Effector memory CD8-positive, alpha-beta T cell (primary cell): ENCODE measurements at regions not wholly inside any gene's neighbourhood (a gene's known extent, or its start where the extent isn't known, plus 50 kb on each side); places are given as distances from the start of the nearest gene placed in this dataset.
"Not testable (repeated sequence)": the region's sequence is repeated elsewhere in the genome, so short reads cannot be mapped to it uniquely, and the experiment has no call there.

Experiments used
- ATAC-seq: fragments of 150-1000 bp; cut with Tn5 transposase; replicated peaks from 2 replicates; pipeline ENCODE4 v1.10.0; 2021; ENCODE audit warnings: mild to moderate bottlenecking, moderate library complexity
- DNase-seq, 3 experiments: peaks; one replicate each; pipeline ENCODE4 v3.0.0; 2021
- H3K27ac Mint-ChIP-seq, 2 donors: one replicate each; pipeline ENCODE4 v1.8.0; 2022; ENCODE audit warnings: mild to moderate bottlenecking in 2 of 2, mixed read lengths in 2 of 2, moderate library complexity in 2 of 2
- H3K27me3 Mint-ChIP-seq, 2 donors: one replicate each; pipeline ENCODE4 v1.8.0; 2022; ENCODE audit warnings: mixed read lengths in 2 of 2
- H3K36me3 Mint-ChIP-seq: one replicate; pipeline ENCODE4 v1.8.0; 2022; ENCODE audit warnings: mild to moderate bottlenecking, moderate library complexity, mixed read lengths; ENCODE audit not compliant: insufficient read depth
- H3K4me1 Mint-ChIP-seq, 2 donors: one replicate each; pipeline ENCODE4 v1.8.0; 2022; ENCODE audit warnings: low read depth in 2 of 2, mixed read lengths in 2 of 2
- H3K4me3 Mint-ChIP-seq, 2 donors: one replicate each; pipeline ENCODE4 v1.8.0; 2022; ENCODE audit warnings: mild to moderate bottlenecking in 2 of 2, mixed read lengths in 2 of 2, moderate library complexity in 2 of 2
- H3K9me3 Mint-ChIP-seq, 2 donors: one replicate each; pipeline ENCODE4 v1.8.0; 2022; ENCODE audit warnings: mixed read lengths in 2 of 2

DNA sequence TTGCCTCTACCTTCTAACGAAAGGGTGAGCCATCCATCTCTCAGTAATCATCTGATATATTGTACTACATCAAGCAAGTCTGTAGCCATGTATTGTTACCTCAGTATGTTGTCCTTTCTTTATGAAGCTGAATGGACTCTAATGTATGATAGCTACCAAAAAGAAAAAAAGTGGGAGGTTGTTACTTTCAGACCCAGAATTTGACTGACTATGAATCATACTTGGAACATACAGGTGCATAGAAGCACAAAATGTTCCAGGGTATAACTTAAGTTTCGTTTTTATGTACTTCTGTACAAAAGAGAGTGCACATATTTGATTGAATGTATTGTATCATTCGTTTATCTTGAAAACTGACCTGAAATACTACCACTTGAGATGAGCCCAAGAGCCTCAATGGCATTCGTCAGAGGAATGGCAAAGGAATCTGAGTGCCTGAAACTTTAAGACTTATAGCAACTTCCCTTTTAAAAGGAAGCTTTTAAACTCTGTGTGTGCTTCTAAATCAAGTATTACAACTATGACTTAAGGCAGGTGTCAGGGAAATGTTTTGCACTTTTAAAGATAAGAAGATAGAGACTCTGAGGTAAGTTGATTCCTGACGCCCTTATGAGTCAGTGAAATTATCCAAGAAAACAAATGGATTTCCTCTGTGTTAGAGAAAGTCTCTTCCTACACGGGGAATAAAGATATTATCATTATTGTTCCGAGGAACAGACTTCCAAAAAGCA is 951.5 kb downstream of the GALC start:
- Mint-ChIP-seq H3K27ac (no peak overlapping the region), H3K9me3 (peaks cover 12 to 31% of the 10 kb centered on the region in 2 donors), H3K4me3 (no peak overlapping the region), H3K4me1 (no peaks in the 10 kb centered on the region), H3K27me3 (no peaks in the 10 kb centered on the region), H3K36me3 (no peaks in the 10 kb centered on the region)
- ATAC-seq (no peak), DNase-seq (no peak)

DNA sequence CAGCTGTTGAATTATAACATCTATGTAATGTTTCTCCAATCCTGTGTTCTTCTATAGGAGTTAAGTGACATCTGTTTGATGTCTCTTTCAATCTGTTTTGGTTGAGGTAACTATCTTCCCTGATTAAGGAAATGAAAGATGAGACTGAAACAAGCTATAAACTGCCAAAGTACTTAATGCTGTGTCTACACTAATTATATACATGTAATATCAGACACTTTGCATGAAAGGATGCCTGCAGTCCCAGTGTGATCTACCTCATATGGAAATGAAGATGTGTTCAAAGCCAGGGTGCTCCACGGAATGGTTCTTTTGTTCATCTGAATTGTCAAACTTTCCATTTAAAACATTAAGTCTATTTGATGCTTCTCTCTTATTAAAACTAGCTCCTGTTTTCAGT is 958.3 kb downstream of the GALC start:
- DNase-seq (no peak), ATAC-seq (no peak)
- Mint-ChIP-seq H3K27me3 (no peaks in the 10 kb centered on the region), H3K4me1 (no peaks in the 10 kb centered on the region), H3K9me3 (peaks cover 6 to 24% of the 10 kb centered on the region in 2 donors), H3K36me3 (no peaks in the 10 kb centered on the region), H3K27ac (no peak overlapping the region), H3K4me3 (no peak overlapping the region)

DNA sequence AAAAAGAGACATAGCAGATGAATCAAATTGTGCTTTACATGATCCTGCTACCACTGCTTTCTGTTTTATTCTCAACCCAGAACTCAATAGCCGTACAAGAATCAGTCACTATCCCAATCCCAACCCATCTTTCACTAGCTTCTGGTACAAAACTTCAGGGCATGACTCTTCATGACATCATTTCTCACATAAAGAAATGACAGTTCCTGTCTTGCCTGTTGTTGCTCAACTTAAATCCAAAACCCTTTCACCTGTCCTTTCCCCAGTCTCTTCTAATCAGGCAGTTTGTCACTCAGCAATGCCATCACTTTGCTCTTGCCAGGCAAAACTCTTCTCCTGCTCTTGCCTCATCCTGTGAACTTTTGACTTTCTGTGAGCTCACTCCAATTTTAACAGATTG is 962.8 kb downstream of the GALC start:
- ATAC-seq, result no peak
- Mint-ChIP-seq H3K27me3 (no peaks in the 10 kb centered on the region), H3K4me1 (no peaks in the 10 kb centered on the region), H3K4me3 (no peak overlapping the region), H3K27ac (no peak overlapping the region), H3K36me3 (no peaks in the 10 kb centered on the region), H3K9me3 (peaks cover 2 to 12% of the 10 kb centered on the region in 2 donors)
- DNase-seq, result no peak

DNA sequence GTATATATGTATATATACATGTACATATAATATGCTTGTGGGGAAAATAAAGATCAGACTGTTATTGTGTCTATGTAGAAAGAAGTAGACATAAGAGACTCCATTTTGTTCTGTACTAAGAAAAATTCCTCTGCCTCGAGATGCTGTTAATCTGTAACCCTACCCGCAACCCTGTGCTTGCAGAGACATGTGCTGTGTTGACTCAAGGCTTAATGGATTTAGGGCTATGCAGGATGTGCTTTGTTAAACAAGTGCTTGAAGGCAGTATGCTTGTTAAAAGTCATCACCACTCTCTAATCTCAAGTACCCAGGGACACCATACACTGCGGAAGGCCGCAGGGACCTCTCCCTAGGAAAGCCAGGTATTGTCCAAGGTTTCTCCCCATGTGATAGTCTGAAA is 972.9 kb downstream of the GALC start:
- not testable (repeated sequence) for DNase-seq, H3K4me3 Mint-ChIP-seq, H3K36me3 Mint-ChIP-seq, H3K27ac Mint-ChIP-seq, H3K27me3 Mint-ChIP-seq, H3K9me3 Mint-ChIP-seq, ATAC-seq, H3K4me1 Mint-ChIP-seq

DNA sequence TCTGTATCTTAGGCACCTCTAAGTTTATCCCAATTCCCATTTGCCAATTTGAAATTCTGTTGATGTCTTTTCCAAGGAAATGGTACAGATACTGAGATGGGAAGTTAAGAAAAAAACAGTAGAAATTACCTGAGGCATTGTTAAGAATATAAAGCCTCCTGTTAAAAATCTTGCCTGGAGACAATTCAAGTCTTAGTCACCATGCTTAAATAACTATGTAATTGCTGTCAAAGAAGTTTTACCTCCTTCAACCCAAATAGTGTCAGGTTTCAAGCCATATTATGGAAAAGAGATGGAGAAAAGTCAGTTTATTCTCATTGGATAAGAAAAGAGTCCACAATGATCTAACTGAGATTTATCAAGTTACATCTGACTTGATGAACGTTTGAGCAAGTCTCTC is 974.7 kb downstream of the GALC start:
- Mint-ChIP-seq H3K9me3 (peaks cover 0 to 7% of the 10 kb centered on the region in 2 donors), H3K4me3 (no peak overlapping the region), H3K4me1 (no peaks in the 10 kb centered on the region), H3K36me3 (peaks cover 2% of the 10 kb centered on the region), H3K27me3 (no peaks in the 10 kb centered on the region), H3K27ac (no peak overlapping the region)
- no peak for ATAC-seq
- no peak for DNase-seq

DNA sequence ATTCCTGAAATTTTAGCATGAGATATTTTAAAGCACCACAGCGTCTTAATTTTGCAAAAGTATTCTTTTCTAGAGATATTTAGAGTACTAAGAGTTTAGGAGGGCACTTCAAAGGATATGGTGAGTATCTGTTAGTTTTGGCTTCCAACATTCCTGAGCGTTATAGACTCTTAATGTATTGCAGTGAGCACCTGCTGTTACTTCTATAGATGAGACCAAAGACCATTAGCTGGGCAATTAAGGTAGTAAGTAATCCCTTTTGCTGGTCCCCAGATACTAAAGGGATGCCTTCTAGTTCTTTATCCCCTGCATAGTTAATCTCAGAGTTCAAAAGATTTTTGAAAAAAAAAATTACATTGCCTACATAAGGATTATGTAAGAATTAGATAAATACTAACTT is 975.6 kb downstream of the GALC start:
- H3K27ac Mint-ChIP-seq, result no peak overlapping the region

DNA sequence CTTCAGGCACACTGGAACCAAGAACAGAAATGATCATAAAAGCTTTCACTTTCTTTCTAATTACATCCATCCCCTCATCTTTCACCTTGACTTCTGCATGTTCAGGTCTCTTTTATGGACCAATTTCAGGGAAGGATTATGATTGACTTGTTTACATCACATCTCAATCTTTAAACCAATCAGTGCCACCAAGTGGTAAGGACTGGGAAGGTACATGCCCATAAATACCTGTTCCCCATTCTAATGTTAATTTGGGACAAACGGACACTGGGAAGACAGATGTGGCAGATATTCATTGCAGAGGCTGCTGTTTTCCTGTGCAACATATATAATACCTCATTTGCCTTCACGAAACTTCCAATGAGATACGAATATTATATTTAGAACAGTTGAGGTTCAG is 978.1 kb downstream of the GALC start:
- peaks cover 0 to 9% of the 10 kb centered on the region in 2 donors for H3K9me3 Mint-ChIP-seq
- no peak for DNase-seq
- no peaks in the 10 kb centered on the region for H3K4me1 Mint-ChIP-seq
- H3K4me3 Mint-ChIP-seq, result no peak overlapping the region
- no peaks in the 10 kb centered on the region for H3K27me3 Mint-ChIP-seq
- H3K36me3 Mint-ChIP-seq, result no peaks in the 10 kb centered on the region
- H3K27ac Mint-ChIP-seq, result no peak overlapping the region
- ATAC-seq, result no peak

More for the DNA sequence above, 975.6 kb downstream of the GALC start:
- peaks cover 2% of the 10 kb centered on the region for H3K36me3 Mint-ChIP-seq
- no peak for ATAC-seq
- no peak for DNase-seq
- H3K4me1 Mint-ChIP-seq, result no peaks in the 10 kb centered on the region
- H3K27me3 Mint-ChIP-seq, result no peaks in the 10 kb centered on the region
- H3K4me3 Mint-ChIP-seq, result no peak overlapping the region
- peaks cover 0 to 7% of the 10 kb centered on the region in 2 donors for H3K9me3 Mint-ChIP-seq

DNA sequence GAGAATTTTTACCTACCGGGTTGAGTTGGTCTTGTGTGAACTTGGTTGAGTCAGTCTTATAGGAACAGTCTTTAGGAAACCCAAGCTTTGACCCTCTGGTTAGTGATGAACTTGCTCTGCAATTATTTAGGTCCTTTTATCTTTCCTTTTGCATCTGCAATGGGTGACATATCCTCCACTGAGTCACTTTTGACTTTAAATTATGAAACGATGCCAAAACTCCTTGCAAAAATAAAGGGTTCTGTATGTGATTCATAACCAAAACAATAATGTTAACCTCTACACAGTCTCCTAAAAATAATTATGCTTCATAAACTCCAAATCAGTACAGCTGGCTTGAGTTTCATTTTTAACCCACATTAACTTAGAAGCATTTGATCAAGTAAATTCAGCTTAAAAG is 979.4 kb downstream of the GALC start:
- H3K4me1 Mint-ChIP-seq, result no peaks in the 10 kb centered on the region
- H3K4me3 Mint-ChIP-seq, result no peak overlapping the region
- peaks cover 0 to 9% of the 10 kb centered on the region in 2 donors for H3K9me3 Mint-ChIP-seq
- H3K27me3 Mint-ChIP-seq, result no peaks in the 10 kb centered on the region
- H3K36me3 Mint-ChIP-seq, result no peaks in the 10 kb centered on the region
- DNase-seq (no peak), ATAC-seq (no peak)
- no peak overlapping the region for H3K27ac Mint-ChIP-seq

DNA sequence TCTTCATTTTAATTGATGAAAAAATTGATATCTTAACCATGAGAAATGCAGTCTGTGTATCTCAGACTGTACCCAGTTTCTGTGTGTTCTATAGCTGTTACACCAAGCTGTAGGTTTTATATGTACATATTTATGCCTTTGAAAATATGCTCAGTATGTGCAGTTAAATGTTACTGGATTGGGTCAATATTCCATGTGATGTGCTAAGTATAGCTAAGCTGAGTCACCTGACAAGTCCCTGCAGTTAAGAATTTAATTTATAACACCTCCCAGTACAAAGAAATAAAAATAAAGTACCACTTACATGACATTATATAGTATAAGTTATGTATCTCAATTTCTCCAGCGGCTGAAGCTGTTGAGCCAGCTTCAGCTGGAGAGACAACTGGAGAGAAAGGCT is 984.0 kb downstream of the GALC start:
- no peaks in the 10 kb centered on the region for H3K36me3 Mint-ChIP-seq
- H3K4me1 Mint-ChIP-seq, result no peaks in the 10 kb centered on the region
- no peaks in the 10 kb centered on the region for H3K27me3 Mint-ChIP-seq
- no peak overlapping the region for H3K4me3 Mint-ChIP-seq
- DNase-seq, result no peak
- H3K9me3 Mint-ChIP-seq, result peaks cover 6 to 8% of the 10 kb centered on the region in 2 donors
- no peak for ATAC-seq
- no peak overlapping the region for H3K27ac Mint-ChIP-seq

DNA sequence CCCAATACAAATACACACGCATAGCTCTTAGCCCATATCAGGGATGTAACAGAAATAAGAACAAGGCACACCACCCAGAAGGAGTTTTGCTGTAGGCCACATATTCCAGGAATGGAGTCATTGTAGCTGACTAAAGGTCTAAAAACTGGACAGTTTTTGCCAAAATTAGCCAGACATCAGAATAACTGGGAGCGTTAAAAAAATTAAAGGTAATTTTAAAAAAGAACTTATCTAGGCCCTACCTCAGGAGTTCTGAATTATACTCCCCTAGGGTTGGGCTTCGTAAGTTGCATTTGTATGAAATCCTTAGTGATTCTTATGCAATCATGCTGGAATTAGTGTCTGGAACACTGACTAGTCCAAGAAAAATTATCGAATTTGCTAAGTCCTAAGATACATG is 987.7 kb downstream of the GALC start:
- no peak for DNase-seq

DNA sequence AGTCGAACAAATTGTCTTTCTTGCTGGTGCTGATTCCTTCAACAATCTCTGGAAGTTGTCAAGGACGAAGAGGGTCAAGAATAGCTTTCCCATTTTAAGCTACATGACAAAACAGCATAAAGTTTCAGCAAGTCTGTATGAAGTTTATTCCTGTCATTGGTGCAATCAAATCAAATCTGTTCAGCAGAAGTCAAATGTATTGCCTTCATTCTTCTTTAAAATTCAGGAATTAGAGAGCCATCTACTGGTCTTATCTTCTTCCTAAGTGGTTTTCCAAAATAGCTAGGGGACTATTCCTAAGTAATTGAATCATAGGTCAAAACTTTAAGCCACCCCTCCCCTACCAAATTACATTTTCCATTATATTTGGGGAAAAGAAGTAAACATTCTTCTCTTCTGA is 990.2 kb downstream of the GALC start:
- no peak for DNase-seq
- no peak for ATAC-seq
- Mint-ChIP-seq H3K4me3 (no peak overlapping the region), H3K27me3 (no peaks in the 10 kb centered on the region), H3K9me3 (peaks cover 1 to 10% of the 10 kb centered on the region in 2 donors), H3K27ac (no peak overlapping the region), H3K36me3 (no peaks in the 10 kb centered on the region), H3K4me1 (no peaks in the 10 kb centered on the region)

More for the DNA sequence above, 987.7 kb downstream of the GALC start:
- no peak for ATAC-seq
- H3K4me1 Mint-ChIP-seq, result no peaks in the 10 kb centered on the region
- H3K36me3 Mint-ChIP-seq, result no peaks in the 10 kb centered on the region
- no peak overlapping the region for H3K4me3 Mint-ChIP-seq
- no peak overlapping the region for H3K27ac Mint-ChIP-seq
- H3K9me3 Mint-ChIP-seq, result peaks cover 6 to 10% of the 10 kb centered on the region in 2 donors
- H3K27me3 Mint-ChIP-seq, result no peaks in the 10 kb centered on the region

DNA sequence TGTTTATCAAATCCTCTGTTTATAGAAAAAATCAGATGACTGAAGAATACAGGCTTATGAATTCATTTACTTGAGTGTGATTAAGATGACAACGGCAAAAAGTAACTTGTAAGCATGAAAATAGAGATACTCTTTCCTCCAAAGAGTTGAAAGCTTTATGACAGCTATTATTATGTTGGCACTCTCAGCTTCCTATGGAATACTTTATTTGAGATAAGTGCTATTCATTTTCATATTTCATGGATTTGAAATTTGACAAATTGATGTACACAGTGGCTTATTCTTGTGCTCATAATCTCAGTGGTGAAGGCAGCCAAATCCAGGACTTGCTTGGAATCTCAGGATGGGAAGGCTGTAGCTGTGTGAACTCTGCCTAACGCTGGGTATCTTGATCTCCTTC is 991.6 kb downstream of the GALC start:
- Mint-ChIP-seq H3K27me3 (no peaks in the 10 kb centered on the region), H3K27ac (no peak overlapping the region), H3K36me3 (no peaks in the 10 kb centered on the region), H3K9me3 (peaks cover 0 to 8% of the 10 kb centered on the region in 2 donors), H3K4me1 (no peaks in the 10 kb centered on the region), H3K4me3 (no peak overlapping the region)
- ATAC-seq (no peak), DNase-seq (no peak)

DNA sequence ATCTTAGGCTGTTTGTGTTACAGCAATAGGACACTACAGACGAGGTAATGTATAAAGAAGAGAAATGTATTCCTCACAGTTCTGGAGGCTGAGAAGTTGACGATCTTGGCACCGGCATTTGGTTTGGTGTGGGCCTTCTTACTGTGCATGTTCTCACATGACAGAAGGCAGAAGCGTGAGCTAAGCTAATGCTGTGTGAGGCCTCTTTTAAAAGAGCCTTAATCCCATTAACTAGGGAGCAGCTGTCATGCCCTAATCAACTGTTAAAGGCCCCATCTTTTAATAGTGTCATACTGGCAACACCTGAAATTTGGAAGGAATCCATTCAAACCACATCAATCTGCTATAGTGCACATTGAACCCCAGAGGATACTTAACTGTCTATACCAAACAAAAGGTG is 992.9 kb downstream of the GALC start:
- H3K4me1 Mint-ChIP-seq, result no peaks in the 10 kb centered on the region
- no peak overlapping the region for H3K4me3 Mint-ChIP-seq

DNA sequence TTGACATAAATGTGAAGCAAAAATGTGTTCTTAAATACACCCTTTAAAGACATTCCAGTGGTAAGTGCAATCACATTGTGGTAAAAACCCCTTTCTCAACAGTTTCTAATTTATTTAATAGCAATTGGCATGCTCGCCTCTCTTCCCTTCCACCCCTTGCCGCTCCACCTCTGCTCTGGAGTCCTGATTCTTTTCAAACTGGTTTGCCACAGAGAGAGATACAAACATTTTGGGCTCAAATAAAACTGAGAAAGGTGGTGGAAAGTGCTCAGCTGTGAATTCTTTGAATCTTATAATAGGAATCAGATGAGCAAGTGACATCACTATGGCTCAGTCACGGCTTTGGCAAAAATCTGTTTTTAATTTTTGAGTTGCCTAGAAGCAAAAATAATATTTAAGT is 993.9 kb downstream of the GALC start:
- DNase-seq, result no peak
- ATAC-seq, result no peak
- Mint-ChIP-seq H3K27ac (no peak overlapping the region), H3K36me3 (no peaks in the 10 kb centered on the region), H3K4me3 (no peak overlapping the region), H3K4me1 (no peaks in the 10 kb centered on the region), H3K9me3 (peaks cover 0 to 7% of the 10 kb centered on the region in 2 donors), H3K27me3 (no peaks in the 10 kb centered on the region)

More for the DNA sequence above, 992.9 kb downstream of the GALC start:
- DNase-seq (no peak), ATAC-seq (no peak)
- H3K9me3 Mint-ChIP-seq, result peaks cover 0 to 8% of the 10 kb centered on the region in 2 donors
- H3K27ac Mint-ChIP-seq, result no peak overlapping the region
- no peaks in the 10 kb centered on the region for H3K27me3 Mint-ChIP-seq
- no peaks in the 10 kb centered on the region for H3K36me3 Mint-ChIP-seq
